Neural progenitor cell (in vitro differentiated cells): ENCODE measurements at regions not wholly inside any gene's neighbourhood (a gene's known extent, or its start where the extent isn't known, plus 50 kb on each side); places are given as distances from the start of the nearest gene placed in this dataset.
"Not testable (repeated sequence)": the region's sequence is repeated elsewhere in the genome, so short reads cannot be mapped to it uniquely, and the experiment has no call there.

ENCODE experiments used
- DNase-seq: peaks from one replicate; pipeline ENCODE4 v3.0.0-alpha.2; 2016; ENCODE audit warnings: low spot score
- H2AFZ ChIP-seq: fragments of 200-600 bp; sonication (generic); replicated peaks from 2 replicates; pipeline ENCODE4 v1.6.1; 2016; ENCODE audit warnings: antibody characterized with exemption
- H3F3A ChIP-seq: fragments of 200-600 bp; sonication (generic); 2 replicates; pipeline ENCODE4 v1.6.1; 2016; ENCODE audit warnings: antibody characterized with exemption, low read depth
- H3K27ac ChIP-seq: fragments of 200-600 bp; sonication (generic); 2 replicates; pipeline ENCODE4 v1.5.1; 2016; ENCODE audit warnings: mild to moderate bottlenecking
- H3K27me3 ChIP-seq: fragments of 200-600 bp; sonication (generic); 2 replicates; pipeline ENCODE4 v1.6.1; 2016; ENCODE audit warnings: mild to moderate bottlenecking, moderate library complexity
- H3K36me3 ChIP-seq: fragments of 200-600 bp; sonication (generic); 2 replicates; pipeline ENCODE4 v1.5.1; 2016
- H3K4me1 ChIP-seq: fragments of 200-600 bp; sonication (generic); 2 replicates; pipeline ENCODE4 v1.6.1; 2016; ENCODE audit warnings: mixed run types
- H3K4me2 ChIP-seq: fragments of 200-600 bp; sonication (generic); 2 replicates; pipeline ENCODE4 v1.6.1; 2016
- H3K4me3 ChIP-seq: fragments of 200-600 bp; sonication (generic); 2 replicates; pipeline ENCODE4 v1.5.1; 2016
- H3K79me2 ChIP-seq: fragments of 200-600 bp; sonication (generic); 2 replicates; pipeline ENCODE4 v1.6.1; 2016; ENCODE audit warnings: low read depth
- H3K9ac ChIP-seq: fragments of 200-600 bp; sonication (generic); 2 replicates; pipeline ENCODE4 v1.6.1; 2016
- H3K9me3 ChIP-seq: fragments of 200-600 bp; sonication (generic); 2 replicates; pipeline ENCODE4 v1.5.1; 2016; ENCODE audit warnings: low read depth
- H4K20me1 ChIP-seq: fragments of 200-600 bp; sonication (generic); 2 replicates; pipeline ENCODE4 v1.6.1; 2016; ENCODE audit warnings: low read depth
- H3K27ac Mint-ChIP-seq: 3 replicates; pipeline ENCODE4 v1.8.0; 2021; ENCODE audit warnings: mixed read lengths
- H3K27me3 Mint-ChIP-seq: 2 replicates; pipeline ENCODE4 v1.8.0; 2022; ENCODE audit warnings: low read depth, mild to moderate bottlenecking, inconsistent platforms, moderate library complexity, mixed read lengths; ENCODE audit not compliant: insufficient read depth
- H3K36me3 Mint-ChIP-seq: 3 replicates; pipeline ENCODE4 v1.8.0; 2021; ENCODE audit warnings: mixed read lengths
- H3K4me1 Mint-ChIP-seq: 3 replicates; pipeline ENCODE4 v1.8.0; 2021; ENCODE audit warnings: mixed read lengths
- H3K4me3 Mint-ChIP-seq: 3 replicates; pipeline ENCODE4 v1.8.0; 2021; ENCODE audit warnings: mild to moderate bottlenecking, moderate library complexity, mixed read lengths
- H3K9me3 Mint-ChIP-seq: 3 replicates; pipeline ENCODE4 v1.8.0; 2020; ENCODE audit warnings: mixed read lengths
- CTCF ChIP-seq: fragments of 200-600 bp; sonication (generic); IDR thresholded peaks from 2 replicates; pipeline ENCODE4 v1.5.1; 2017; ENCODE audit warnings: antibody characterized with exemption, mild to moderate bottlenecking
- EZH2 ChIP-seq: fragments of 200-600 bp; sonication (generic); IDR thresholded peaks from 2 replicates; pipeline ENCODE4 v1.6.1; 2017; ENCODE audit warnings: antibody characterized with exemption, mild to moderate bottlenecking, moderate library complexity
- EZH2phosphoT487 ChIP-seq: fragments of 200-600 bp; sonication (generic); IDR thresholded peaks from 2 replicates; pipeline ENCODE4 v1.6.1; 2017; ENCODE audit warnings: antibody characterized with exemption

GRCh38 chrX:34238896-34239295 lies 106.8 kb upstream of the FAM47A start:
- Mint-ChIP-seq H3K27ac (no peak overlapping the region), H3K4me1 (no peaks in the 10 kb centered on the region), H3K27me3 (no peaks in the 10 kb centered on the region), H3K9me3 (peaks cover 4% of the 10 kb centered on the region), H3K4me3 (no peak overlapping the region), H3K36me3 (no peaks in the 10 kb centered on the region)
- no peak overlapping the region for H3K9ac ChIP-seq
- no peaks in the 10 kb centered on the region for H3K27me3 ChIP-seq
- no peaks in the 10 kb centered on the region for H3K4me1 ChIP-seq
- H2AFZ ChIP-seq = no peak overlapping the region
- H3F3A ChIP-seq = no peaks in the 10 kb centered on the region
- no peaks in the 10 kb centered on the region for H3K79me2 ChIP-seq
- H3K4me3 ChIP-seq = no peak overlapping the region
- no peak for DNase-seq
- TF ChIP-seq EZH2phosphoT487 = no peak
- no peak for TF ChIP-seq EZH2
- TF ChIP-seq CTCF = no peak
- H3K9me3 ChIP-seq = no peaks in the 10 kb centered on the region
- H3K27ac ChIP-seq = no peak overlapping the region
- H4K20me1 ChIP-seq = no peaks in the 10 kb centered on the region
- H3K4me2 ChIP-seq = no peak overlapping the region
- no peaks in the 10 kb centered on the region for H3K36me3 ChIP-seq

- H3K4me1 ChIP-seq, H3K36me3 Mint-ChIP-seq, H3K4me3 Mint-ChIP-seq, H3K79me2 ChIP-seq, H4K20me1 ChIP-seq, H3K9ac ChIP-seq, H3K4me2 ChIP-seq, H3K4me3 ChIP-seq, H3K4me1 Mint-ChIP-seq, H3K9me3 ChIP-seq, H3K27me3 Mint-ChIP-seq, H3F3A ChIP-seq, H3K27ac Mint-ChIP-seq, H3K27ac ChIP-seq, H2AFZ ChIP-seq, H3K27me3 ChIP-seq, H3K36me3 ChIP-seq: not testable (repeated sequence)
- peaks cover 13% of the 10 kb centered on the region for H3K9me3 Mint-ChIP-seq
- DNase-seq = peak; percentile 5
Observed at GRCh38 chrX:34230156-34230555, 98.0 kb upstream of the FAM47A start.

GRCh38 chrX:34227804-34228203 lies 95.7 kb upstream of the FAM47A start:
- Mint-ChIP-seq H3K4me3 (no peak overlapping the region), H3K4me1 (no peaks in the 10 kb centered on the region), H3K36me3 (no peaks in the 10 kb centered on the region), H3K27me3 (peaks cover 2% of the 10 kb centered on the region), H3K27ac (no peak overlapping the region), H3K9me3 (peaks cover 13% of the 10 kb centered on the region)
- Histone ChIP-seq H3K4me3 (no peak overlapping the region), H3K36me3 (no peaks in the 10 kb centered on the region), H2AFZ (no peak overlapping the region), H3K4me2 (no peak overlapping the region), H3F3A (no peaks in the 10 kb centered on the region), H3K4me1 (peaks cover 8% of the 10 kb centered on the region), H3K9me3 (no peaks in the 10 kb centered on the region), H3K27me3 (no peaks in the 10 kb centered on the region), H3K9ac (no peak overlapping the region), H3K27ac (no peak overlapping the region), H3K79me2 (no peaks in the 10 kb centered on the region), H4K20me1 (no peaks in the 10 kb centered on the region)
- TF ChIP-seq EZH2 = no peak
- DNase-seq = no peak

GRCh38 chrX:34223574-34223973 lies 91.5 kb upstream of the FAM47A start:
- Histone ChIP-seq H3K4me2 (no peak overlapping the region), H3K79me2 (no peaks in the 10 kb centered on the region), H3K27ac (no peak overlapping the region), H3K27me3 (no peaks in the 10 kb centered on the region), H3F3A (no peaks in the 10 kb centered on the region), H3K36me3 (no peaks in the 10 kb centered on the region), H3K4me1 (no peaks in the 10 kb centered on the region), H3K4me3 (no peak overlapping the region), H2AFZ (no peak overlapping the region), H3K9ac (no peak overlapping the region), H4K20me1 (no peaks in the 10 kb centered on the region), H3K9me3 (no peaks in the 10 kb centered on the region)
- H3K4me3 Mint-ChIP-seq = no peak overlapping the region
- H3K36me3 Mint-ChIP-seq = no peaks in the 10 kb centered on the region
- H3K9me3 Mint-ChIP-seq = peaks cover 6% of the 10 kb centered on the region
- no peaks in the 10 kb centered on the region for H3K4me1 Mint-ChIP-seq
- no peaks in the 10 kb centered on the region for H3K27me3 Mint-ChIP-seq
- no peak for DNase-seq
- TF ChIP-seq EZH2phosphoT487 = no peak
- no peak for TF ChIP-seq EZH2
- no peak for TF ChIP-seq CTCF
- H3K27ac Mint-ChIP-seq = no peak overlapping the region
